SK-N-SH (cell line): ENCODE measurements at regions not wholly inside any gene's neighbourhood (a gene's known extent, or its start where the extent isn't known, plus 50 kb on each side); places are given as distances from the start of the nearest gene placed in this dataset.

ENCODE experiments used
- CTCF ChIA-PET: fragments of 300-600, 350-600 bp; formaldehyde crosslinking; extraction: SDS; loops from one replicate; lab custom pipeline; 2021; lab: Yijun Ruan, JAX
- POLR2A ChIA-PET: fragments of 350-600 bp; sonication (Branson Sonifier 250); formaldehyde crosslinking; extraction: SDS; loops from one replicate; lab custom pipeline; 2020; ENCODE audit warnings: antibody characterized with exemption, inconsistent platforms; lab: Yijun Ruan, JAX
- DNase-seq: peaks from one replicate; pipeline ENCODE4 v3.0.0; 2012
- H2AFZ ChIP-seq: fragments of 200-600 bp; sonication (generic); 2 replicates; pipeline ENCODE4 v1.8.1; 2016; ENCODE audit warnings: antibody characterized with exemption, mild to moderate bottlenecking, low read depth
- H3F3A ChIP-seq: fragments of 200-600 bp; sonication (generic); replicated peaks from 2 replicates; pipeline ENCODE3; 2016; ENCODE audit warnings: antibody characterized with exemption, mild to moderate bottlenecking; ENCODE audit not compliant: insufficient read depth
- H3K27ac ChIP-seq, 2 experiments: fragments of 200-500 bp in 1 of 2; fragments of 200-600 bp in 1 of 2; sonication (Bioruptor generic) in 1 of 2; sonication (generic), shearing (Covaris generic) in 1 of 2; 2 replicates each; pipeline versions ENCODE4 v1.5.1 to v1.6.1; 2014 to 2016; ENCODE audit warnings: low read depth in 2 of 2, inconsistent platforms in 1 of 2, low read length in 1 of 2, mild to moderate bottlenecking in 1 of 2, mixed read lengths in 1 of 2
- H3K27me3 ChIP-seq: fragments of 200-600 bp; sonication (generic), shearing (Covaris generic); 2 replicates; pipeline ENCODE4 v1.6.1; 2016; ENCODE audit warnings: mixed run types; ENCODE audit not compliant: insufficient read depth
- H3K36me3 ChIP-seq, 2 experiments: fragments of 200-500 bp in 1 of 2; fragments of 200-600 bp in 1 of 2; sonication (Bioruptor generic) in 1 of 2; sonication (generic) in 1 of 2; replicated peaks in 1 of 2; 2 replicates each; pipeline versions ENCODE3 to v1.5.1; 2014 to 2016; ENCODE audit warnings: low read length in 1 of 2, mild to moderate bottlenecking in 1 of 2; ENCODE audit not compliant: insufficient read depth in 2 of 2, control insufficient read depth in 1 of 2
- H3K4me1 ChIP-seq, 2 experiments: fragments of 200-500 bp in 1 of 2; fragments of 200-600 bp in 1 of 2; sonication (Bioruptor generic) in 1 of 2; sonication (generic), shearing (Covaris generic) in 1 of 2; 2 replicates each; pipeline versions ENCODE4 v1.5.1 to v1.6.1; 2014 to 2016; ENCODE audit warnings: low read depth in 1 of 2, low read length in 1 of 2, mixed run types in 1 of 2; ENCODE audit not compliant: insufficient read depth in 2 of 2, control insufficient read depth in 1 of 2
- H3K4me2 ChIP-seq: fragments of 200-600 bp; sonication (generic), shearing (Covaris generic); 2 replicates; pipeline ENCODE4 v1.6.1; 2017; ENCODE audit warnings: mixed run types
- H3K4me3 ChIP-seq, 2 experiments: fragments of 200-500 bp in 1 of 2; fragments of 200-600 bp in 1 of 2; sonication (Bioruptor generic) in 1 of 2; sonication (generic), shearing (Covaris generic) in 1 of 2; 2 replicates each; pipeline versions ENCODE4 v1.5.1 to v1.8.1; 2014 to 2016; ENCODE audit warnings: low read depth in 2 of 2, inconsistent platforms in 1 of 2, low read length in 1 of 2, mild to moderate bottlenecking in 1 of 2, mixed read lengths in 1 of 2, moderate library complexity in 1 of 2
- H3K79me2 ChIP-seq: fragments of 200-600 bp; sonication (generic); 2 replicates; pipeline ENCODE4 v1.8.1; 2017; ENCODE audit warnings: mild to moderate bottlenecking; ENCODE audit not compliant: insufficient read depth
- H3K9ac ChIP-seq: fragments of 200-600 bp; sonication (generic); 2 replicates; pipeline ENCODE4 v1.6.1; 2017; ENCODE audit warnings: mixed run types
- H3K9me2 ChIP-seq: fragments of 200-600 bp; sonication (generic); 2 replicates; pipeline ENCODE4 v1.6.1; 2017; ENCODE audit warnings: mixed run types
- H3K9me3 ChIP-seq: fragments of 200-600 bp; sonication (generic); 2 replicates; pipeline ENCODE4 v1.6.1; 2017; ENCODE audit warnings: mixed run types, mild to moderate bottlenecking, moderate library complexity
- H4K20me1 ChIP-seq: fragments of 200-600 bp; sonication (generic); 2 replicates; pipeline ENCODE4 v1.6.1; 2017; ENCODE audit warnings: mild to moderate bottlenecking, mixed run types; ENCODE audit not compliant: insufficient read depth
- CHD2 ChIP-seq: fragments of 150-350 bp; IDR thresholded peaks from 2 replicates; pipeline ENCODE4 v1.6.1; 2018; ENCODE audit warnings: low read length; ENCODE audit not compliant: partially characterized antibody
- ELF1 ChIP-seq: IDR thresholded peaks from 2 replicates; pipeline ENCODE4 v1.4.0; 2012
- EP300 ChIP-seq, 2 experiments: IDR thresholded peaks; 2 replicates each; pipeline versions ENCODE4 v1.4.0 to v1.6.1; 2012; ENCODE audit warnings: borderline replicate concordance in 1 of 2, low read depth in 1 of 2, low read length in 1 of 2
- EZH2phosphoT487 ChIP-seq: fragments of 200-600 bp; sonication (generic); IDR thresholded peaks from 2 replicates; pipeline ENCODE4 v1.6.1; 2017; ENCODE audit warnings: low read depth, mixed run types, mild to moderate bottlenecking, antibody characterized with exemption, moderate library complexity, borderline replicate concordance
- FOXJ3 ChIP-seq: sonication (generic); formaldehyde crosslinking; IDR thresholded peaks from 2 replicates; pipeline ENCODE4 v1.5.1; 2020; ENCODE audit warnings: mild to moderate bottlenecking, missing genetic modification reagents
- FOXM1 ChIP-seq: IDR thresholded peaks from 2 replicates; pipeline ENCODE4 v1.4.0; 2012; ENCODE audit warnings: low read depth, mild to moderate bottlenecking
- GABPA ChIP-seq: IDR thresholded peaks from 2 replicates; pipeline ENCODE4 v1.4.0; 2012; ENCODE audit warnings: low read depth, mild to moderate bottlenecking
- MXI1 ChIP-seq: IDR thresholded peaks from 2 replicates; pipeline ENCODE4 v1.6.1; 2012; ENCODE audit warnings: mild to moderate bottlenecking, low read depth, low read length, improper control_type of control experiment
- PBX3 ChIP-seq: IDR thresholded peaks from 2 replicates; pipeline ENCODE4; 2012
- RFX5 ChIP-seq: IDR thresholded peaks from 2 replicates; pipeline ENCODE4 v1.6.1; 2012; ENCODE audit warnings: mild to moderate bottlenecking, improper control_type of control experiment, low read length
- RXRA ChIP-seq: IDR thresholded peaks from 2 replicates; pipeline ENCODE4 v1.4.0; 2012; ENCODE audit warnings: low read depth, mild to moderate bottlenecking, borderline replicate concordance
- SIN3A ChIP-seq: IDR thresholded peaks from 2 replicates; pipeline ENCODE4 v1.6.1; 2012; ENCODE audit warnings: low read depth, mild to moderate bottlenecking, low read length, moderate library complexity, borderline replicate concordance
- TAF1 ChIP-seq: IDR thresholded peaks from 2 replicates; pipeline ENCODE4 v1.6.1; 2012; ENCODE audit warnings: low read depth, mild to moderate bottlenecking, low read length, moderate library complexity, borderline replicate concordance
- YY1 ChIP-seq: IDR thresholded peaks from 2 replicates; pipeline ENCODE4 v1.4.0; 2012; ENCODE audit warnings: low read depth, mild to moderate bottlenecking
- WGBS: methylation state at CpG from one replicate; pipeline ENCODE4 v1.1.6; 2017; ENCODE audit warnings: low lambda C conversion rate; 5-methylcytosine and 5-hydroxymethylcytosine counted together
- TF ChIP-seq, protein P1 (sequence below): IDR thresholded peaks from 2 replicates; pipeline ENCODE4 v1.4.0; 2012; ENCODE audit warnings: low read depth, borderline replicate concordance
- TF ChIP-seq, protein P2 (sequence below): fragments of 200-600 bp; sonication (generic); IDR thresholded peaks from 2 replicates; pipeline ENCODE4 v1.6.1; 2017; ENCODE audit warnings: antibody characterized with exemption, mild to moderate bottlenecking, moderate library complexity
- TF ChIP-seq, protein P3 (sequence below): fragments of 150-350 bp; IDR thresholded peaks from 2 replicates; pipeline ENCODE4 v1.6.1; 2017; ENCODE audit warnings: antibody characterized with exemption, low read length, low read depth, borderline replicate concordance

DNA sequence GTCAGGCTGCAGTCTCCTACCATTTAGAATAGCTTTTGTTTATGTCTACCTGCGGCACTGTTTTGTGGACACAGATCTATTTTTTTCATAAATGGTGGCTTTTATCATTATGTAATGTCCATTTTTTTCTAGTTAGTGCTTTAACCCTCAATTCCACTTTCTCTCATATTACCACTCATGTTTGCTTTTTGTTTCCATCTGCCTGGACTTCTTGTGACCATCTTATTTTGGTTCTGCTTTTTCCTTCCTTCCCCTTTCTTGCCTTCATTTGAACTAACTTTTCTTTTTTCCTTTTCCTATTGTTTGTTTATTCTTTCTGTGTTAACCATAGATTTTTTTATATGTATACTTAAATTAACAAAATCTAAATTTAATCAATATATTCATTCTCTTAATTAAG, 63.2 kb upstream of the SLC22A11 start:
- no peak overlapping the region for H3K4me3 ChIP-seq
- POLR2A ChIA-PET = no interaction called here
- whole genome bisulfite sequencing = 67% methylated on average over 1 of the region's 1 CpG

More for the DNA sequence above, 63.2 kb upstream of the SLC22A11 start:
- peaks cover 8% of the 10 kb centered on the region; the same call in 1 of the 2 replicates for H3K27me3 ChIP-seq
- TF ChIP-seq TAF1 (no peak), RFX5 (no peak), MXI1 (no peak), PBX3 (no peak), CHD2 (no peak), SIN3A (no peak), ELF1 (no peak), EZH2phosphoT487 (no peak), RXRA (no peak), FOXM1 (no peak), YY1 (no peak), FOXJ3 (CRISPR knock-in tag) (no peak), EP300 (IDR thresholded peaks at IDR 0.05; ENCODE audit: borderline replicate concordance in 1 of 2, low read depth in 1 of 2, low read length in 1 of 2) (no peak), GABPA (no peak)
- TF ChIP-seq, protein P1, sequence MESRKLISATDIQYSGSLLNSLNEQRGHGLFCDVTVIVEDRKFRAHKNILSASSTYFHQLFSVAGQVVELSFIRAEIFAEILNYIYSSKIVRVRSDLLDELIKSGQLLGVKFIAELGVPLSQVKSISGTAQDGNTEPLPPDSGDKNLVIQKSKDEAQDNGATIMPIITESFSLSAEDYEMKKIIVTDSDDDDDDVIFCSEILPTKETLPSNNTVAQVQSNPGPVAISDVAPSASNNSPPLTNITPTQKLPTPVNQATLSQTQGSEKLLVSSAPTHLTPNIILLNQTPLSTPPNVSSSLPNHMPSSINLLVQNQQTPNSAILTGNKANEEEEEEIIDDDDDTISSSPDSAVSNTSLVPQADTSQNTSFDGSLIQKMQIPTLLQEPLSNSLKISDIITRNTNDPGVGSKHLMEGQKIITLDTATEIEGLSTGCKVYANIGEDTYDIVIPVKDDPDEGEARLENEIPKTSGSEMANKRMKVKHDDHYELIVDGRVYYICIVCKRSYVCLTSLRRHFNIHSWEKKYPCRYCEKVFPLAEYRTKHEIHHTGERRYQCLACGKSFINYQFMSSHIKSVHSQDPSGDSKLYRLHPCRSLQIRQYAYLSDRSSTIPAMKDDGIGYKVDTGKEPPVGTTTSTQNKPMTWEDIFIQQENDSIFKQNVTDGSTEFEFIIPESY = no peak
- TF ChIP-seq, protein P2, sequence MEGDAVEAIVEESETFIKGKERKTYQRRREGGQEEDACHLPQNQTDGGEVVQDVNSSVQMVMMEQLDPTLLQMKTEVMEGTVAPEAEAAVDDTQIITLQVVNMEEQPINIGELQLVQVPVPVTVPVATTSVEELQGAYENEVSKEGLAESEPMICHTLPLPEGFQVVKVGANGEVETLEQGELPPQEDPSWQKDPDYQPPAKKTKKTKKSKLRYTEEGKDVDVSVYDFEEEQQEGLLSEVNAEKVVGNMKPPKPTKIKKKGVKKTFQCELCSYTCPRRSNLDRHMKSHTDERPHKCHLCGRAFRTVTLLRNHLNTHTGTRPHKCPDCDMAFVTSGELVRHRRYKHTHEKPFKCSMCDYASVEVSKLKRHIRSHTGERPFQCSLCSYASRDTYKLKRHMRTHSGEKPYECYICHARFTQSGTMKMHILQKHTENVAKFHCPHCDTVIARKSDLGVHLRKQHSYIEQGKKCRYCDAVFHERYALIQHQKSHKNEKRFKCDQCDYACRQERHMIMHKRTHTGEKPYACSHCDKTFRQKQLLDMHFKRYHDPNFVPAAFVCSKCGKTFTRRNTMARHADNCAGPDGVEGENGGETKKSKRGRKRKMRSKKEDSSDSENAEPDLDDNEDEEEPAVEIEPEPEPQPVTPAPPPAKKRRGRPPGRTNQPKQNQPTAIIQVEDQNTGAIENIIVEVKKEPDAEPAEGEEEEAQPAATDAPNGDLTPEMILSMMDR = no peak
- TF ChIP-seq, protein P3, sequence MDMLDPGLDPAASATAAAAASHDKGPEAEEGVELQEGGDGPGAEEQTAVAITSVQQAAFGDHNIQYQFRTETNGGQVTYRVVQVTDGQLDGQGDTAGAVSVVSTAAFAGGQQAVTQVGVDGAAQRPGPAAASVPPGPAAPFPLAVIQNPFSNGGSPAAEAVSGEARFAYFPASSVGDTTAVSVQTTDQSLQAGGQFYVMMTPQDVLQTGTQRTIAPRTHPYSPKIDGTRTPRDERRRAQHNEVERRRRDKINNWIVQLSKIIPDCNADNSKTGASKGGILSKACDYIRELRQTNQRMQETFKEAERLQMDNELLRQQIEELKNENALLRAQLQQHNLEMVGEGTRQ = no peak
- no peaks in the 10 kb centered on the region for H3K9me3 ChIP-seq
- no peak overlapping the region for H3K9ac ChIP-seq
- H3F3A ChIP-seq = no peaks in the 10 kb centered on the region
- H3K4me1 ChIP-seq = peaks cover 0 to 2% of the 10 kb centered on the region in 2 experiments; a peak in 1 of 4 replicates
- CTCF ChIA-PET = interaction anchor here (1.2 to 8.8 kb wide), 3 partner anchors 43 to 158 kb away, joined by 4 to 104 read pairs (median 19); no protein-coding TSS in a partner anchor
- H3K27ac ChIP-seq = no peak overlapping the region
- no peak overlapping the region for H3K4me2 ChIP-seq
- no peak for DNase-seq
- H4K20me1 ChIP-seq = no peaks in the 10 kb centered on the region
- no peaks in the 10 kb centered on the region for H3K36me3 ChIP-seq
- no peaks in the 10 kb centered on the region for H3K79me2 ChIP-seq
- no peaks in the 10 kb centered on the region for H3K9me2 ChIP-seq
- H2AFZ ChIP-seq = no peak overlapping the region
